NCI-H187 treated with DMSO at 0.1 percent for 48 hours (cell line): ENCODE measurements at regions not wholly inside any gene's neighbourhood (a gene's known extent, or its start where the extent isn't known, plus 50 kb on each side); places are given as distances from the start of the nearest gene placed in this dataset.

Experiments
- DNase-seq: peaks from one replicate; lab custom pipeline; 2025; lab: John Stamatoyannopoulos, UW

- DNase-seq: no peak
Observed at GRCh38 chr15:95918525-95918924, 412.0 kb upstream of the NR2F2 start.

- no peak for DNase-seq
Observed at GRCh38 chr15:95919460-95919859, 411.0 kb upstream of the NR2F2 start.

GRCh38 chr15:95921404-95921803, 409.1 kb upstream of the NR2F2 start:
- DNase-seq: no peak

- no peak for DNase-seq
Observed at GRCh38 chr15:95922431-95922830, 408.1 kb upstream of the NR2F2 start.

GRCh38 chr15:95923792-95924191, 406.7 kb upstream of the NR2F2 start:
- no peak for DNase-seq

- no peak for DNase-seq
Observed at GRCh38 chr15:95928822-95929221, 401.7 kb upstream of the NR2F2 start.

- DNase-seq: no peak
Observed at GRCh38 chr15:95929232-95929846, 401.2 kb upstream of the NR2F2 start.

- DNase-seq: no peak
Observed at GRCh38 chr15:95930659-95931375, 399.7 kb upstream of the NR2F2 start.

- no peak for DNase-seq
Observed at GRCh38 chr15:95931619-95932018, 398.9 kb upstream of the NR2F2 start.

- no peak for DNase-seq
Observed at GRCh38 chr15:95932141-95932540, 398.4 kb upstream of the NR2F2 start.

- no peak for DNase-seq
Observed at GRCh38 chr15:95932676-95933075, 397.8 kb upstream of the NR2F2 start.

- no peak for DNase-seq
Observed at GRCh38 chr15:95935852-95936251, 394.6 kb upstream of the NR2F2 start.

- DNase-seq: no peak
Observed at GRCh38 chr15:95937128-95937528, 393.4 kb upstream of the NR2F2 start.

- DNase-seq: no peak
Observed at GRCh38 chr15:95940431-95940985, 390.0 kb upstream of the NR2F2 start.

GRCh38 chr15:95944193-95944592, 386.3 kb upstream of the NR2F2 start:
- DNase-seq: no peak

GRCh38 chr15:95944661-95945255, 385.7 kb upstream of the NR2F2 start:
- no peak for DNase-seq

GRCh38 chr15:95946241-95946640, 384.3 kb upstream of the NR2F2 start:
- no peak for DNase-seq

GRCh38 chr15:95946926-95947325, 383.6 kb upstream of the NR2F2 start:
- DNase-seq: no peak

GRCh38 chr15:95948411-95948810, 382.1 kb upstream of the NR2F2 start:
- peak; percentile 77 for DNase-seq

- no peak for DNase-seq
Observed at GRCh38 chr15:95953032-95953431, 377.5 kb upstream of the NR2F2 start.

- DNase-seq: no peak
Observed at GRCh38 chr15:95957861-95958260, 372.6 kb upstream of the NR2F2 start.

- no peak for DNase-seq
Observed at GRCh38 chr15:95958382-95958781, 372.1 kb upstream of the NR2F2 start.

GRCh38 chr15:95968856-95969255, 361.6 kb upstream of the NR2F2 start:
- no peak for DNase-seq
